Osteocyte (in vitro differentiated cells): ENCODE measurements at regions not wholly inside any gene's neighbourhood (a gene's known extent, or its start where the extent isn't known, plus 50 kb on each side); places are given as distances from the start of the nearest gene placed in this dataset.

ENCODE experiments used
- DNase-seq: peaks from one replicate; pipeline ENCODE4 v3.0.0; 2021; ENCODE audit warnings: mixed read lengths; ENCODE audit not compliant: unreplicated experiment; ENCODE audit errors: extremely low spot score
- H3K27ac Mint-ChIP-seq: one replicate; pipeline ENCODE4 v1.8.0; 2021; ENCODE audit warnings: mild to moderate bottlenecking, mixed read lengths; ENCODE audit not compliant: unreplicated experiment
- H3K27me3 Mint-ChIP-seq: one replicate; pipeline ENCODE4 v1.8.0; 2021; ENCODE audit warnings: mixed read lengths; ENCODE audit not compliant: unreplicated experiment
- H3K36me3 Mint-ChIP-seq: one replicate; pipeline ENCODE4 v1.8.0; 2021; ENCODE audit warnings: mixed read lengths; ENCODE audit not compliant: unreplicated experiment
- H3K4me1 Mint-ChIP-seq: one replicate; pipeline ENCODE4 v1.8.0; 2021; ENCODE audit warnings: mixed read lengths; ENCODE audit not compliant: unreplicated experiment
- H3K4me3 Mint-ChIP-seq: one replicate; pipeline ENCODE4 v1.8.0; 2021; ENCODE audit warnings: mild to moderate bottlenecking, moderate library complexity, mixed read lengths; ENCODE audit not compliant: unreplicated experiment
- H3K9me3 Mint-ChIP-seq: one replicate; pipeline ENCODE4 v1.8.0; 2021; ENCODE audit warnings: mixed read lengths; ENCODE audit not compliant: unreplicated experiment
- CTCF ChIP-seq: fragments of 200-600 bp; sonication (generic); IDR thresholded peaks from 2 replicates; pipeline ENCODE4 v1.5.0; 2021; ENCODE audit warnings: antibody characterized with exemption, mild to moderate bottlenecking, moderate library complexity

- peaks cover 22% of the 10 kb centered on the region for H3K4me1 Mint-ChIP-seq
- no peak for DNase-seq
- H3K36me3 Mint-ChIP-seq: peaks cover 7% of the 10 kb centered on the region
- H3K4me3 Mint-ChIP-seq: no peak overlapping the region
- peaks cover 11% of the 10 kb centered on the region for H3K9me3 Mint-ChIP-seq
- H3K27me3 Mint-ChIP-seq: peaks cover 22% of the 10 kb centered on the region
- no peak overlapping the region for H3K27ac Mint-ChIP-seq
- no peak for TF ChIP-seq CTCF
These were observed 301.7 kb downstream of the RPLP1 start for GRCh38 chr15:69754313-69754712.

- Mint-ChIP-seq H3K36me3 (peaks cover 7% of the 10 kb centered on the region), H3K27ac (no peak overlapping the region), H3K9me3 (peaks cover 11% of the 10 kb centered on the region), H3K27me3 (peaks cover 22% of the 10 kb centered on the region), H3K4me1 (peaks cover 31% of the 10 kb centered on the region), H3K4me3 (no peak overlapping the region)
- no peak for DNase-seq
- TF ChIP-seq CTCF: no peak
These were observed 303.1 kb downstream of the RPLP1 start for GRCh38 chr15:69755551-69756310.

GRCh38 chr15:69756440-69756839 lies 303.8 kb downstream of the RPLP1 start:
- H3K9me3 Mint-ChIP-seq: peaks cover 11% of the 10 kb centered on the region
- no peak for DNase-seq
- H3K36me3 Mint-ChIP-seq: peaks cover 7% of the 10 kb centered on the region
- H3K27ac Mint-ChIP-seq: no peak overlapping the region
- H3K27me3 Mint-ChIP-seq: peaks cover 22% of the 10 kb centered on the region
- peaks cover 37% of the 10 kb centered on the region for H3K4me1 Mint-ChIP-seq
- TF ChIP-seq CTCF: no peak
- no peak overlapping the region for H3K4me3 Mint-ChIP-seq

GRCh38 chr15:69757186-69757585 lies 304.6 kb downstream of the RPLP1 start:
- Mint-ChIP-seq H3K27me3 (peaks cover 22% of the 10 kb centered on the region), H3K4me1 (peaks cover 32% of the 10 kb centered on the region), H3K27ac (no peak overlapping the region), H3K36me3 (peaks cover 7% of the 10 kb centered on the region), H3K9me3 (peaks cover 11% of the 10 kb centered on the region), H3K4me3 (no peak overlapping the region)
- DNase-seq: no peak
- TF ChIP-seq CTCF: no peak

GRCh38 chr15:69758291-69758771 lies 305.7 kb downstream of the RPLP1 start:
- H3K27ac Mint-ChIP-seq: no peak overlapping the region
- peaks cover 3% of the 10 kb centered on the region for H3K36me3 Mint-ChIP-seq
- H3K4me3 Mint-ChIP-seq: no peak overlapping the region
- peaks cover 4% of the 10 kb centered on the region for H3K9me3 Mint-ChIP-seq
- DNase-seq: no peak
- peaks cover 32% of the 10 kb centered on the region for H3K4me1 Mint-ChIP-seq
- TF ChIP-seq CTCF: no peak
- H3K27me3 Mint-ChIP-seq: peaks cover 14% of the 10 kb centered on the region
